ENCODE measurements at regions not wholly inside any gene's neighbourhood (a gene's known extent, or its start where the extent isn't known, plus 50 kb on each side); places are given as distances from the start of the nearest gene placed in this dataset.

DNA sequence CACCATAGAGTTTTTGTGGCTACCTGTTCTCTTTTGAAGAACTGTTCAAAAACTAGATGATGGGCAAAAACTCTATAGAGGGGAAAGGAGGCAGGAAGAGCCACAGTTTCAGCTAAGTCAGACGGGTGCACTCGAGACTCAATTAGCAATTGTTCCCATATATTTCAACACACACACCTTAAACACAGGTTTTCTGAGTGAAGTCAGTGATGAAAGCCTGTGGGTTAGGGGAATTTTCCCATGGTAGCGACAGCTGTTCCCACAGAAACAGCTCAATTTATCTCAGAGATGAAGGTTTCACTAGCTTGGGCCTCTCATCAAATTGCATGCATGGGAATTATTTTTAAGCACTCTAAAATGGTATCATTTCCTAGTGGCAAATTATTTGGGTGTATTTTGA, 143.4 kb downstream of the ZIC5 start:
- DNase-seq (ENCODE audit: insufficient read length, low spot score) = no peak
- FAIRE-seq = no peak

DNA sequence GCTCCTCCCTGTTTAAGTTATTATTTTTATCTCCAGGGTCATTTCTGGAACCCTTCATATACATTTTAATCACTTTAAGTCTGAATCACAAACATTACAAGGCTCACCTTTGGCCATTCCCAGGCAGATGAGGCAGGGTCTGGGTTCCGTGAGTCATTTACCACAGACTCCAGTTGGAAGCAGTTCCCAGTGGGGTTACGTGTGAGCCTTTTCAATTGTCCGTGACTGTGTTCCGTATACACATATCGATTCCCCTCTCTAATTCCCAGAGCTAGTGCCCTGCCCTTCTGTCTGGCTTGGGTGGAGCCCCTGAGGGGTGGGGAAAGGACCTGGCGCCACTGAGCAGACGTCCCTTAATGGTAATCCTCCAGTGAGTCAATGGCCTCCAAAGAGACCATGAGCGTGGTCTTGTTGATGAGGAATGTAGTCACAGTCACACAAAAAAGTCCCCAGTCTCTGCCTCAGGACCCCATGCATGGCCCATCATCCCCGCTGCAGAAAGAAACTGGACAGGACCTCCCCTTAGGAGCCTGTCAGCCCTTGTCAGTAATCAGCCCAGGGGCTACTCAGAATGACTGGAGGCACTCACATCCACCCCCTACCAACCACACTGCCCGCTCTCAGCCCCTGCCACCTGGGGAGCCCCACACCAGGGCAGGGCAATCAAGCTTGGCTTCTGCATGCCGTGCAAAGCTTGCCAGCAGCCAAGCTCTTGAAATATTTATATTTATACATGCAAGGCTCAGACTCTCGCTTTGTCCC, 144.4 kb downstream of the ZIC5 start:
- DNase-seq (ENCODE audit: insufficient read length, low spot score) (no peak), FAIRE-seq (no peak)

DNA sequence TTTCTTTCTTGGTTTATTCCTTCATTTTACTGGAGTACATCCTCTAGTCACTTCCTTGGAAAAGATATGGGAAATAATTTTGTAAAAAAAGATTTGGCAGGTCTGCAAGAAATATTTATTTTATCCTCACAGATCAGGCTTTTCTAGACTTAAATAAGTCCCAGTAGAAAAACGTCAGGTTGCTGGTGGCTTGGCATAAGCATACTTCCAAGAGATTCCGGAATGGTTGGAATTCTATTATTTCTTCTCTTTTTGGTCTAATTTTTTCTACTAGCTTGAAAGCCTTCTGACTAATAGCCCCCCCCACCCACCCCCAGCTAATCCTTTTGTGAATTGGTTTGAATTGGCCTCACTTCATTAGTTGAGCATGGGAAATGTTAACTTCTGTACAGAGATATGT, 147.6 kb downstream of the ZIC5 start:
- FAIRE-seq = no peak

DNA sequence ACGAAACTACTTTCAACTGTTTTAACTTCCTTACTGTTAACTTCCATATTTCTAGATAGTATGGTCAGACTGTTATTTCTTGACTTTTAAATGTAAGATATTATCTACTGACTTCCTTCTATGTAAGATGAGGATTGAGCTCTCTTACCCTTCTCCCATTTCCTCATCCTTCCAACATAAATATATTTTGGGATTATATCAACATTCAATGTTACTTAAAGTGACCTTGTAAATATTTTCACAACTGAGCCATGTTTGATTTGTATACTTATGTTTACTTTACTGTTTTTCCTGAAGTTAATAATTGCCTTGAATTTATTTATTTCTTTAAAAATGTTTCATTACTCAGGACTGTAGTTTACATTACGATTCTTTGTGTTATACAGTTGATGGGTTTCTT, 148.7 kb downstream of the ZIC5 start:
- no peak for FAIRE-seq

More for the DNA sequence above, 147.6 kb downstream of the ZIC5 start:
- DNase-seq (ENCODE audit: insufficient read length, low spot score) = no peak

DNA sequence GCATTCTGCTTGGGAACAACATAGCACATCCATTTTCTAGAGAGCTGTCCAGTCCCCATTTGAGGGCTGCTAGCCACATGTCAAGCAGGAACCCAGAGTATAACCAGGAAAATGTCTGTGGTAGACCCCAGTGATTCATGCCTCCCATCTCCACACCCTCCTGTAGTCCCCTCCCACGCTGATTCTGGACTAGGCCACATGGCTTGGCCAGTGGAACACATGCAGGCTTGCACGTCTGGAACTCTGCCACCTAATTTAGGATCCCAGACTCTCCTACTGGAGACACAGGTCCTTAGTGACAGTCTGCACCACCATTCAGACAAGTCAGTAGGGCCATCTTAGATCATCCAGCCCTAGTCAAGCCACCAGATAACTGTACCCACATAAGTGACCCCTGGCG, 149.8 kb downstream of the ZIC5 start:
- FAIRE-seq = no peak
- DNase-seq (ENCODE audit: insufficient read length, low spot score) = no peak

More for the DNA sequence above, 148.7 kb downstream of the ZIC5 start:
- DNase-seq (ENCODE audit: insufficient read length, low spot score) = no peak

DNA sequence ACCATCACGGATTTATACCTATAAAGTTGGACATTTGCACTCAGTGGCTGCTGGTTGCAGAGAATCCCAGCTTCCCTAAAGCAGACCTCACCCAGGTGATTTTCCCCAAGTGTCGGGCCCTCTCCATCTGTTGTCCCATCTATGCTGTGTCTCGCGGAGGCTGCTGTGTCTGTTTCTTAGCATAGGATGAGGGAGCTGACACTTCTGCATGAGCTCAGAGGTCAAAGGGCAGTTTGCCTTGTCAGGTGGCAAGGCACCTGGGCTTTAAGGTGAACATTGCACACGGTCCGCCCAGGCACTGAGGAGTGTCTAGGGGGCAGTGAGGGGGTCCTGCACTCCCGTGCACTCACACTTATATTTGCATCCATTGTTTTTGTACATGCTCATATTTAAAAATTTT, 151.6 kb downstream of the ZIC5 start:
- no peak for DNase-seq (ENCODE audit: insufficient read length, low spot score)
- no peak for FAIRE-seq

DNA sequence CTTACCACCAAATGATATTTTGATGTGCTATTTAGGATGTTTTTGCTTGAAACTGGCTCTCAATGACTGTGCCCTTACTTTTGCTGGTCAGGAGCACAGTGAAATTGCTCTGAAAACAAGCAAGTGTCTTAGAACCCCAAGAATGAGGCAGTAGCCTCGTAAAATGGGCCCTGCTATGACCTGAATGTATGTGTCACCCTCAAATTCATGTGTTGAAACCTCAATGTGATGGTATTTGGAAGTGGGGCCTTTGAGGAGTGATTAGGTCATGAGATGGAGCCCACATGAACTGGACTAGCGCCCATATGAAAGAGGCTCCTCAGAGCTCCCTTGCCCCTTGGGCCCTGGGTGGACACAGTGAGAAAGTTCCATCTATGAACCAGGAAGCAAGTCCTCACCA, 155.2 kb downstream of the ZIC5 start:
- FAIRE-seq (no peak), DNase-seq (ENCODE audit: insufficient read length, low spot score) (no peak)

DNA sequence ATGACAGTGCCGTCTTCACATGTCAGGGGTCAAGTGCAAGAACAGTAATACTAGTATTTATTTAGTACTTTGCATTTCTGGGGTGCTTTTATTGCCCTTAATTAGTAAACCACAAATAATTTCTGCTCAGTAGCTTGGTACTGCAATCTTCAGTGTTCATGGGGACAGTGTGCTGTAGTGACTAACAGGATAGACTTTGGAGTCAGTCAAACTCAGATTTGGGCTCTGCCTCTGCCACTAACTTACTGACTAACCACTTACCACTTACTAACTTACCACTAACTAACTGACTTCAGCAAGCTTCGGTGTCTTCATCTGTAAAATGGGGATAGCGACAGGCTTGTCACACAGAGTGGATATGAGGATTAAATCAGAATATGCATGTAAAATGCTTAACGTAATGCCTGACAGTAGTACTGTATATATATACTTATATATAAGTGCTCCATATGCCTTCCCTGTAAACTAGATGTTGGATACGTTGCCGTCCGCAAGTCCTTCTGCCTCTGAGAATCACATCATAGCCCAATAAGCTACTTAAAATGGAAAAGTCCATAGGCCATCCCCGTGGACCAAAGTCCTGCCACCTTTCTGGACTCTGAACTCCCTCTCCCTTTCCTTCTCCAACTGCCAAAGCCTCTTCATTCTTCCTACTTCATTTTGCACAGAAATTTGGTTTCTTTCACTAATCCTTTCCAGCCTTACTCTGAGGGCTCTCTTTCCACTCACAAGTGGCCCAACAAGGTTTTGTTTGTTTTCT, 158.1 kb downstream of the ZIC5 start:
- FAIRE-seq (no peak), DNase-seq (ENCODE audit: insufficient read length, low spot score) (no peak)

DNA sequence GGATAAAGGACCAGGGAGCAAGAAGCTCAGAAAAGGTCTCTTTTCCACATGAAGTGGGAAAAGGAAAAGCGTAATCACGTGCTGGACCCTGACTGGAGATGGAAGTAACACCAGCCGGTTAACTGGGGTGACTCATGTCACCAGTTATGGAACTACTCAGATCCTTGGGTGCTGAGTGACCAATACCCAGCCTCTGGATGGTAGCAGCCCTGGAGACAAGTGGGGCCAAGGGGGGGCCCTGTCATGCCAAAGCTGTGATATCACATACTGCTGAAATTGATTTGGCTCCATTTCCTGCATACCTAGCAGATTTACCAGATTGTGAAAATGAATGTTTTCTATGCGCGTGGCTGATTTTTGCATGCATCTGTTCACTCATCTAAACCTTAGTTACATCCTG, 158.9 kb downstream of the ZIC5 start:
- FAIRE-seq = no peak
- no peak for DNase-seq (ENCODE audit: insufficient read length, low spot score)

DNA sequence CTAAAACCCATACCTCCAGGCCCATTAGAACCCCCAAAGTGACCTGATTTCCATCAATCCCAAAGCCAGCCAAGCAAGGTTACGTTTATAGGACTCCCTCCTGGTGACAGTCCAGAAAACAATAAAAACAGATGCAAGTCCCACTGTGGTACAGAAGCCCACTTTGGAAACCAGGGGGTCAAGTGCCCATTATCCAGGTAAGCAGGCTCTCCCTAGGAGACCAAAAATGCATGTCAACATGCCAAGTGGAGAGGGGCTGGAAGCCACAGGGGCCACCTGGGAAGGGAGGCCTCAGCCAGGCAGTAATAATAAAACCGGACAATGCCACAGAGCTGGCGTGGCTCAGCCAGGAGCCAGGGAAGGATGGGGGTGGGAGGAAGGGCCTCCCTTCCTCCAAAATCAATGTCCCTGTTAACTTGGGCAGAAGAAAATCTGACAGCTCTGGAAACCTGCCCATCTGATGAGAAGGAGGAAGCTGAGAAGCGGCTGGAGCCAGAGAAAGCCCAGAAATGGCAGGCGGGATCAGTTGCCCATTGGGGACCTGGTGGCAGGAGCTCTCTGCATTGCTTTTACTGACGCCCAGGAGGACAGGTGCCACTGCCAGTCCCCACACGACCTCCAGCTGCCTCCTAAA, 160.4 kb downstream of the ZIC5 start:
- no peak for FAIRE-seq

DNA sequence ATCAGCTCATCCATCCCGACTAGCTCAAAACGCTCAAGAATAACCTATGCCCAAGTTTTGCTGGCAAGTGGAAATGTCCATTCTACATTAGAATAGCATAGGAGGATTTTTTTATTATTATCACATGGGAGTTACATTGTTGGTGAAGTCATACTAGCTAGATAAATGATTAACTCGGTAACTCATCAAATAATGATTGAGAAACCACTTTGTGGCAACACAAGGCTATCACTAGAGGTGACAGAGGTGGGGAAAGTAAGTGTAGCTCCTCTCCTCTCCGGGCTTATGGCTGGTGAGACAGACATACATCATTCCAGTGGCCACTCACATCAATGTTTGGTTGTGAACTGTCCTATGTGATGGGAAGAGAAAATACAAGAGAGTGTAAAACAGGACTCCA, 161.6 kb downstream of the ZIC5 start:
- FAIRE-seq (no peak), DNase-seq (ENCODE audit: insufficient read length, low spot score) (no peak)

More for the DNA sequence above, 160.4 kb downstream of the ZIC5 start:
- DNase-seq (ENCODE audit: insufficient read length, low spot score) = no peak

DNA sequence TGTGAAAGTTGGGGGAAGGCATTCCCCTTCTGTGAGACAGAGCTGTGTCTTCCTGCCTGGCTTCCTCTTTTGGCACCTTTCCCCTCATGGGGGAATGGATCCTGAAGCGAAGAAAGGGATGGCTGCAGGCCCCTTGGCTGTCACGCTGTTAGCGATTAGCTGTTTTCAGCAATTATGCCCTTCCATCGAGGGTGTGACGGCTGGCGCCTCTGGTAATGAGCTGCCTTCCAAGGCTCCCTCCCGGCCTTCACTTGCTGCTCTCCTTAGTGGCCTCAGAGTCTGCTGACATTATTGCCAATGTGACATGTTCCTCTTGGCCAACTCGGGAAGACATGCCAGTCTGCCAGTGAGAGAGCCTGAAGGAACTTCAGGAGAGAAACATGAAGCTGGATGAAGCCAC, 162.1 kb downstream of the ZIC5 start:
- DNase-seq (ENCODE audit: insufficient read length, low spot score) (no peak), FAIRE-seq (no peak)

DNA sequence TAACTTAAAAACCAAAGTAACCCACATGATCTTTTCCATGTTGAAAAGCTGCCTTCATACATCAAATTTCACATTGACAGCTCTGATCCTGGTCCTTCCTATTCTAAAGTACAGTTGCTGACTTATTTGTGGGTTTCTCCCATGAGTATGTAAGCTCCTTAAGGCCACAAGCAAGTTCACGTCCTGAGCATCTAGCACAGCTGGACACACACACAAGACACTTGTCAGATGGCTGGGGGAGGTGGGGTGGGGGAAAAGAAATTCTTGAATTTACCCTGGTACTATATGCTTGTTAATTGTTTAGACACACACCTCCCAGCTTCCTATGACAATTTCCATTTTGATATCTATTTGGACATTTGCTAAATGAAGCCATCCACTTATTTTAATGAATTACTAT, 162.8 kb downstream of the ZIC5 start:
- no peak for FAIRE-seq

DNA sequence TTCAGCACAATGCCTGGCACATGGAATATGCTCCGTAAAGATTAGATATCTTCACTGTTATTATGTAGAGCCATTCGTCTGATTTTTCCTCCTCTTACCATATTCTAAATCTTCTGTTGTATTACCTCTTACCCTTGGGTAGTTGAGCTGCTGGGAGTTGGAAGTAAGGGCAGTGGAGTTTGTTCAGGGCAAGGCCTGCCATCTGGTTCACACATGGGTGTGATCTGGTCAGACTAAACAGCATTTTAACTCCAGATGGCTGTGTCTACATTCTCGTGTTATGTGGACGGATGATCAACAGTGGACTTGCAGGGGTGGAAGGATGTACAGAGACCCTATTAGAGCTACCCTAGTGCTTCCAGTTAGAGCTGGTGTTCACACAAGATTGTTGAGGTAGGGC, 164.9 kb downstream of the ZIC5 start:
- DNase-seq (ENCODE audit: insufficient read length, low spot score) = no peak
- FAIRE-seq = no peak

More for the DNA sequence above, 162.8 kb downstream of the ZIC5 start:
- no peak for DNase-seq (ENCODE audit: insufficient read length, low spot score)

DNA sequence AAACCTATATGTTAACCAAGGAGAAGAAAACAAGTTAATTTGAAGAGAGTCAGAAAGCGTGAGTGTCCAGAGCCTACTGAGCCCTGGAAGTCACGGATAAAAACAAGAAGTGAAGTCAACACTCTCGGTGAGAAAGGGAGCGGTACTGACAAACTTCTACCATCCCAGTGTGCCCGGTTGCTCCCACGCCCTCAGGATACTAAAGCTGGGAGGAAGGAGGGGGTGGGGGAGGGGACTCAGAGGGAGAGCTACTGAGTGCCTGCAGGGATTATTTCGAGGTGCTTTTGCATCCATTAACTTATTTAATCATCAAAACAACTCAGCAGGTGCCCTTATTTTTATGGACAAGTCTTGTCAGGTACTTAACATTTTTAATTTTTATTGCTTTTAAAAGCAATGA, 166.2 kb downstream of the ZIC5 start:
- no peak for DNase-seq (ENCODE audit: insufficient read length, low spot score)
- FAIRE-seq = no peak

DNA sequence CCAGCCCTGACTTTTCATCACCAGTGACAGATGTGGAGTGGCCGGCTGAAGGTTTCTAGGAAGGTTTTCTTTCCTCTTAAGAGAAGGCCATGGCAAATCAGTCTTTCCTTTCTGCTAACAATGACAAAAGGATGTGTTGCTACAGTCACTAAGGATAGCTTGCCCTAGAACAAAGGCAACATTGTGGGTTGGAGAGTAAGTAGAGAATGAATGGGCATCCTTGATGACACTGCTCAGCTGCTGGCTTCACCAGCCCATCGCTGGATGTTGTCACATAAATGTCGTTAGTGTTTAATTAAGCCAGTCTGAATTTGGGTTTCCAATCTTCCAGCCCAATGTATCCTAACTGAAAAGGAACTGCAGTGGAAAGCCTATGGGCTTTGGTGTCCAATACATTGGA, 168.4 kb downstream of the ZIC5 start:
- DNase-seq (ENCODE audit: insufficient read length, low spot score) (no peak), FAIRE-seq (no peak)

DNA sequence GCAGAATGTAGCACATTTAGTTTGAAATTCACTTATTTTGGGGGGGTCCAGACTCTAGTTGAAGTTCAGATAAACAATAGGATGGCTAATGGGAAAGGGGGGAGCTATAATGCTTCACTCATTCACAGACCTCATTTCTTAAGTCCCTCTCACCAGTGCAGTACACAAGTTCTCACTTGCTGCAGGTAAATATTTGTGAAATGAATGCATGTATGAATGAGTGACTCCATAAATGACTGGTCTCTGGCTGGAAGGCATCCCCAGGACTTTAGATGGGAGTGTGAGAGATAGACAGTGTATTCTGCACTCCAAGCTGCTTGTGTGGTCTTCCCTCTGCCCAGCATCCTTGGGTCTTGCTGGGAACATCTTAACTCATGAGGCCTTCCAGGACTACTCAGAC, 169.2 kb downstream of the ZIC5 start:
- no peak for DNase-seq (ENCODE audit: insufficient read length, low spot score)
- FAIRE-seq = no peak

DNA sequence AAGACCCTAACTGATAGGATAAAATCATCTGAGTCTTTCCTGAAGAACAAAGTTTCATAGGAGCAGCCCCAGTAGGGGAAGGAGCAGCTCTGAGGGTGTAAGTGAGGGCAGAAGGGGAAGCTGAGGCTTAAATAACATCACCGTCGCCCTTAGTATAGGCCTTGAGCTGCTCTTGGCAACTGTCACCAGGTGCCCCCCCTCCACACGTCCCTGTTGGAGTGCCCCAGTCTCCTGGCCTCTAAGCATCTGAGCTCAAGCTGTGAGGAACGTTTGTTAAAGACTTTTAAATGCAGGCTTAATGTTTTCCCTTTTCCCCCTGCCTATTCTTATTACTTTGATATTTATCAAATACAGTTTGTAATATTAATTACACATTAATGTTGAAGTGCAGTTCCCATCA, 170.6 kb downstream of the ZIC5 start:
- FAIRE-seq (no peak), DNase-seq (ENCODE audit: insufficient read length, low spot score) (no peak)

DNA sequence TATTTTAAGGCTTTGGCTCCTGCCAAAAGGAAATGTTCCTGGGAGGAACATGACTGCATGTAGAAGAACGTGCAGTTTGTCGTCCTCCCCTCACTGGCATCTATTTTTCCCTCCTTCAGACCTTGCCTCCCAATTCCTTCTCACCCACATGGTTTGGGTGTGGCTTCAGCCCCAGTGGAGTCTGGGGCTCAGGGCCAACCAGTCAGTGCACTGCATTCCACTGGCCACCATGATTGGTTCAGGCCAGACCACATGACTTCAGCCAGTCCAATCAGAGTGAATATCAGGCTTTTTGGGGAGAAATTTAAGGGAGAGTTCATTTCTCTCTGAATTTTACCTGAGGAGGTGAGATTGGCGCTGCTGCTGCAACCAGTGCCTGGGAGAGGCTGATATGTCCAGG, 171.6 kb downstream of the ZIC5 start:
- no peak for DNase-seq (ENCODE audit: insufficient read length, low spot score)
- no peak for FAIRE-seq

DNA sequence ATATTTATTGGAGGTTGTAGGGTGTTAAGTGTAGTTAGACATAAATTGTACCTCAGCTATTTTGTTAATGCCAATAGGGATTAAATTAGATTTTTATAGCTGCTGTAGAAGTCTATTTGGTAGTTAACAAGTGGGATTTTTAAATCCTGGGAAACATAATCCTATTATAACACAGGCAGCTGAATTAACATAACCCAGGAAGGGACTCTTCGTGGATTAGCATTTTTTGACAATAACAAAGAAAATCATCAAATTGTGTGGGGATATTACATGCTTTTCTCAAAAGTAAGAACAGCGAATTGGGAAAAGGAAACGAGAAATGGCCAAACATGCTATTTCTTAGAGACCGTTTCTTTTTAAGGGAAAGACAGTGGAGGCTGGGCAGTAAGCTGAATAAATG, 172.8 kb downstream of the ZIC5 start:
- no peak for DNase-seq (ENCODE audit: insufficient read length, low spot score)
- no peak for FAIRE-seq

DNA sequence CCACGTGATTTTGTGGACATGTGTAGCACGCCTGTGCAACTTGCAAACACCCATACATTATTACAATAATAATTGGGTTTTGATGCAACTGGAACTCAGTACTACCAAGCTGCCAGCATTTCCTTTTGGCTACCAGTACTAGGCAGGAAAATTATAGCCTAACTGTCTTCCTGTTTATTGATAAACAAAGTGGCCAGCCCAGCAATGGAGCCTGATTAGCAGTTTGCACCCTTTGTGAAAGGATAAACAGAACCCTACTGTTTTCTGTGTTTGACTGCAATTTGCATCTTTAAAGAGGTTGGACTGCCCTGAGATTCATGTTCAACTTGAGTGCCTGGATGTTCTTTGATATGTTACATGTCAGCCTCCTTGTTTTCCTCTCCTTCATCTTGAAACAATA, 173.9 kb downstream of the ZIC5 start:
- FAIRE-seq (no peak), DNase-seq (ENCODE audit: insufficient read length, low spot score) (no peak)

Measured in GM19239 (cell line).